ENCODE measurements at regions not wholly inside any gene's neighbourhood (a gene's known extent, or its start where the extent isn't known, plus 50 kb on each side); places are given as distances from the start of the nearest gene placed in this dataset.

DNA sequence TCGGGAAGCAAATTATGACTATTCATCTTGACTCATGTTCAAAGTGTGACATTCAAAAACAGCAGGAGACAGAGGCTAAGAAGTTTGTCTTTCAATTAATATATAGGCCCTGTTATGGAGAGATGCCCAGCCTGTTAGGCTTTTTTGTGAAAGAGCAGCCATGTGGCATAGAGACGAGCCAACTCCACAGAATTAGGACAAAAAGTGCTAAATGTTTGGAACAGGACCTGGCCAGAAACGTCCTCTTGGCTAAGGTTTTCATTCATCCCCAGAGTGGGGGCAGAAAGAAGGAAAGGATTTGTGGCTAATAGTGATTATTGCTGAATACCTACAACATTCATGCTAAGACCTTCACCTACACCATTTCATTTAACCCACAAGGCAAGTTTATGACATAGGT is 324.7 kb upstream of the NPVF start:
- no peak for DNase-seq (ENCODE audit: low read depth in 2 of 2)

DNA sequence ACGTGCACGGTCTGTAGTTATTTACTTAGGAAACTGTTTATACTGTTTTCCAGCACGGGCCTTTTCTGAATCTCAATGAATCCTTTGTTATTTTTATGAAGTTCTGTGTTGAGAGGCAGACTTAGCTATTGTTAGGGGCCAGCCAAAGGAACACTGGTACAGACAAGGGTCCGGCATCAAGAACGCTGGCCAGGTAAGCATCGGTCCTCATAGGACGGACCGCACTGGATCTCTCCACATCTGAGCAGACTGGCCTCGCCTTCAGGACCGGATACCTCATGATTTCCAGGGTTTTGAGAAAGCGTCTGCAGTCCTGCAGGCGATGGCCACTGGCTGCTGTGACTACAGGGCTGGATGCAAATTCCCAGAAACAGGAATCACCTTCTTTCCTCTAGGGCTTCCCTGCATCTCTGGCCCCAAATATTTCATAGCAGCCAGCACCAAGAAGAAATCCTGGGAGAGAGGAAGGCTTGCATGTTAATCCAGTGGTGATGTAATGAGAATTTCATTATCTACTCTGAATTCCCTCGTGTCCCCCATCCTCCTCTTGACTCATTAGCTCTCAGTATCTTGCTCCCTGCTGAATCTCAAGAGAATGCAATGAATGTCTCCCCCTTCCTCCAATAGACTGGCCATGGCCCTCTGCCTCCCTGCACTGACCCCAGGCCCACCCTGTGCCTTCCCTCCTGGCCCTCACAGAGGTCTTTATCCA is 325.4 kb upstream of the NPVF start:
- no peak for DNase-seq (ENCODE audit: low read depth in 2 of 2)

DNA sequence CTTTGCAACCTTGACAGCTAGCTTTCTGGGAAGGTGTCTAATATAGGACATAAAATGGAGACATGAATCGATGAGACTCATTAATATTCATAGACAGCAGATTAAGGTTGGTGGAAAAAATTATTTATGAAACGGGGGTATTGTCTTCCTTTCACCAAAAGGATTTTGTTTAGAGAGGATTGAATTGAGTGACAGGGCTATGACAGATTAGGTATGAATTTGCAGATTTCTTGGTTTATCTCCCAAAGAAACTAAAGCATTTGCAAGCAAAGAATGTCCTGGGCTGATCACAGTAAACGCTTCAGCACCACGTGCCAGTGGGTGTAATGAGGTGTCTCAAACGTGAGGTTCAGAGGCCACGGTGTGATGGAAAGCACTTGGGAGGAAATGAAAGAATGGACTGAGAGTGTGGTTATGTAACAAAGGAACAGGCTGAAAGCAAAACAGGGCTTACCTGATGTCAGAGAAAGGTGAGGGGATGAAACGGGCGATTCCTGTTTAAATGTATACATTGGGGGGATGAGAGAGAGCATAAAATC is 329.2 kb upstream of the NPVF start:
- DNase-seq (ENCODE audit: low read depth in 2 of 2) = no peak

DNA sequence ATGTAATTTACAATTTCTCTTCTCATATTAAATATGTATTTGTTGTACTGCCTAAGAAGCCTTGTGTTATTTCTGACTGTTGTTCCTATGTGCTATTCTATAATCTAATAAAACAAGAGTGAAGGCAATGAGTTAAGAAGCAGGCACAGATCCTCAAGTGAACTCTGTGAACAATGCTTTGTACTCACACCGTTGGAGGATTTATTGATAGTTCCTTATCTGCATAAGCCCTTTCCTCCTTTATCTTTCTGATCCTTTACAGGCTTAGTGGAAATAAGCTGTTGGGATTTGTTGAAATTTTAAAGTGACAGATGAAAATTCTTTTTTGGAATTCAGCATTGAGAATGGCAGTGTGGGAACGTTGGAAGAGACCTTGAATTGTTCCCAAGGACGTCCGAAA is 329.6 kb upstream of the NPVF start:
- no peak for DNase-seq (ENCODE audit: low read depth in 2 of 2)

DNA sequence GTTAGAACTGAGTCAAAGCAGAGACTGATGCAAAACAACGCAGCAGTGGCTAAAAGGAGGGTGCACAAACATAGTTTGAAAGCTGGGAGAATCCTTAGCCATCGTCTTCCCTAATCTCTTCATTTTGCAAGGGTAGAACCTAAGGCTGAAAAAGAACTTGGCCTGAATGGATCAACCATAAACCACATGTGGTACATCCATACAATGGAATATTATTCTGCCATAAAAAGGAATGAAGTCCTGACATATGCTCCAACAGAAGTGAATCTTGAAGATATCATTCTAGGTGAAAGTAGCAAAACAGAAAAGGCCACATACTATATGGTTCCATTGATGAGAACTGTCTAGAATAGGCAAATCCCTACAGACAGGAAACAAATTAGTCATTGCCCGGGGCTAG is 330.3 kb upstream of the NPVF start:
- no peak for DNase-seq (ENCODE audit: low read depth in 2 of 2)

DNA sequence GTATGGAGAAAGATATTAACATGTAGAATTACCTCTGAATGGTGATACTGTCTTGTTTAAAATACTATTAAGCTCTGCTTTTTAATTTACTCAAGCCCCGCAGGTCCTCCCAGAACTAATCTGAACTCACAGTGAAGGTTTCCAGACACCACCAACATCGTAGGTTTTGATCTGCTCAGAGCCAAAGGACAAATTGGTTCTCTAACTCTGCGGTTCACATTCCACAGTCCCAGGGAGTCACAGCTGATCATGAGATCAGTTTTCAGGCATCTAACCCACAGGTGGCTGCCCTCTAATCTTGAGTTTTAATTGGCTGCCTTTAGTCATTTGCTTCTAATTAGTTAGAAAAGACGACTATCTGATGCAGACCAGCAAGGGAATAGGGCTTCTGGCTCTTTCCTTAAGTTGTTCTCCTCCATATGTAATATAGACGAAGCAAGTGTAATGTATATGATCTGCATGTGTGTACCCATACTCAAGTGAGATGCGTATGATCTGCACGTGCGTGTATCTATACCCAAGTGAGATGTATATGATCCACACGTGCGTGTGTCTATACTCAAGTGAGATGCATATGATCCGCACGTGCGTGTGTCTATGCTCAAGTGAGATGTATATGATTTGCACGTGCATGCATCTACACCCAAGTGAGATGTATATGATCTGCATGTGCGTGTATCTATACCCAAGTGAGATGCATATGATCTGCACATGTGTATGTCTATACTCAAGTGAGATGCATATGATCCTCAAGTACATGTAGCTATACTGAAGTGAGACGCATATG is 331.5 kb upstream of the NPVF start:
- DNase-seq (ENCODE audit: low read depth in 2 of 2) = no peak

DNA sequence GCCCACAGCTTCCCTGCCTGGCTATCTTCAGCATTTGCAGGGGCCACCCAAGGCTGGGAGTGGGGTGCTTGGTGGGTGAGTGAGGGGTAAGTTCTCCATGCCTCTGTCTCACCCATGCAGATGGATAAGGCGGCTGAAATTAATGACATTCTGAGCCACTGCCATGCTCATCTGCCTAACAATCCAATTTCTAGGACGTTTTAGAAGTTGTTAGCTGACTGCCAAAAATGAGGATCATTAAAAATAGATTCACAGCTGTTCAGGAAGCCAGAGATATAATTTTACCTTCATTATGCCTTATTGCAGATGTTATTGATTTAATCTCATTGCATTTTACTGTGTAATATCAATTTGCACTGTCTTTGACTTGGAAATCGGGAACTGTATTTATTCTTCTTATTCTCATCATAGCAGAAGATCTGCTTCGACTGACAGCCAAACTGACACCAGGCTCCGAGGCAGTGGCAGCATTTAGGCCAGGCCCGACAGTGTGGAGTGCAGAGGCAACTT is 334.4 kb upstream of the NPVF start:
- DNase-seq (ENCODE audit: low read depth in 2 of 2) = no peak

DNA sequence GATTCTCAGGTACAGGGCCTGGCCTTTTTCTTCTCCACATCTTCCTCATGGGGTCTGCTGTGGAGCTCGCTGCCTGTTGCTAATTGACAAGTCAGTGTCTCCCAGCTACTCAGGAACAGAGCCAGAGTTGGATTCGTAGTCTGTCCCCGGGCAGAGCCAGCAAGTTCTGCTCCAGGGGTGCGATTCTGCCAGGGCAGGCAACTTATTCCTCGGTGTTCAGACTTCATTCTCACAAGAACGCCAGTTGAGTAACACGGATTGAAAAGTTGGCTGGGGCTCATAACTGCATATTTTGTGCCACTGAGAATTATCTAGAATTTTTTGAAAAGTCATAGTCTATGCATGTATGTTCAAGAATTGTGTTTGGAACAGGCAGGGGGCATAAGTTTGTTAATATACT is 336.7 kb upstream of the NPVF start:
- no peak for DNase-seq (ENCODE audit: low read depth in 2 of 2)

DNA sequence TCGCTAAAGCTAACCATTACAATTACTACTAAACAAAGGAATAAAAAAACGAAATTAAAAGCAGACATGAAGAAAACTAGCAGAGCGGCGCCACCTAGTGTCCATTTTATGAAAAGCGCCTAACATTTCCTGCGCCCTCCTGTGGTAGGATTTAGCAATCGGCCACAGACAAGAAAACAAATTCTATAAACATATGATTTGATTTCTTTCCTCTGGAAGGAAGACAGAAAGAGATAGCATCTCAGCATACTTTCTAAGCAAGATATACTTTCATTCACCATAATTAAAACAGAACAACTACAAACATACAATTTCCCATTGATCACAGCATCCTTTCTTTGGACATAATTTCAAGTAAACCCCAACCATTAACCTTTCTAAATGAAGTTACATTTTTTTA is 337.7 kb upstream of the NPVF start:
- peak; percentile 11 to 13 for DNase-seq (ENCODE audit: low read depth in 2 of 2)

DNA sequence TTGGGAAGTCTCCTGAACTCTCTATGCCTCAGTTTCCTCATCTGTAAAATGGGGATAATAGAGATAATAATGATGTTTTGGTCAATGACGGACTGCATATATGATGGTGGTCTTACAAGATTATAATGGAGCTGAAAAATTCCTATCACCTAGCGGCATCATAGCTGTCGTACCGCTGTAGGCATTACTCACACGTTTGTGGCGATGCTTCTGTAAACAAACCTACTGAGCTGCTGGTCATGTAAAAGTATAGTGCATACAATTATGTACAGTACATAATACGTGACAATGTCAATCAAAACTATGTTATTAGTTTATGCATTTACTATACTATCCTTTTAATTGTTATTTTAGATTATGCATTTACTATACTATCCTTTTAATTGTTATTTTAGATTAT is 339.1 kb upstream of the NPVF start:
- no peak for DNase-seq (ENCODE audit: low read depth in 2 of 2)

DNA sequence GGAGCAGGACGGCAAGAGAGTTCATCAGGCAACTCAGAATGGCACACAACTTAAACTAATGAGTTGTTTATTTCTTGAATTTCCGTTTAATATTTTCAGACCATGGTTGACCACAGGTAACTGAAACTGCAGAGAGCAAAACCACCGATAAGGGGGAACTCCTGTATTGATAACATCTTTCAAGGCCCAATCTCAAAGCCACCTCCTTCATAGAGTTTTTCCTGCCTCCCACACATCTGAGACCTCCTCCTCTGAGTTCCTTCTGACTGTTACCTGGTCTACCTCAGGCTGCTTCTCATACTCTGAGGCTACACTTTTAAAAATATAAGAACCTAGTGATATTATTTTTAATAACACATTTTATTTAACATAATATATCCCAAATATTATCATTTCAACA is 341.5 kb upstream of the NPVF start:
- DNase-seq (ENCODE audit: low read depth in 2 of 2) = no peak

DNA sequence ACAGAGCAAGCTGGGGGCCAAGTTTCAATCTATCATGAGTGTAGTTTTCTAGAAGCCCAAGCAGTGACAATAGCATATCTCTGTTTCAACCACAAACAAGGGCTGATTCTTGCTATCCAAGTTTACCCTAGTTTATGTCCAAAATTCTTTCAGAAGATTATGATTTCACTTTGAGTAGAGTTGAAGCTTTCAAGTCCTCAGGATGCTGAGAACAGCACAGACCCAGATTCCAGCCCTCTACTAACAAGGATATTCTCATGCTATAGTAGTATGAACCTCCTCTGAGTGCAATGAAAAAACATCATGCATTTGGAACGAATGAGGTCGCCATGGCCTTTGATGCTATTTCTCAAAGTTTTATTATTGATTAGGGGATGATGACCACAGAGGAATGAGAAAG is 344.1 kb upstream of the NPVF start:
- no peak for DNase-seq (ENCODE audit: low read depth in 2 of 2)

DNA sequence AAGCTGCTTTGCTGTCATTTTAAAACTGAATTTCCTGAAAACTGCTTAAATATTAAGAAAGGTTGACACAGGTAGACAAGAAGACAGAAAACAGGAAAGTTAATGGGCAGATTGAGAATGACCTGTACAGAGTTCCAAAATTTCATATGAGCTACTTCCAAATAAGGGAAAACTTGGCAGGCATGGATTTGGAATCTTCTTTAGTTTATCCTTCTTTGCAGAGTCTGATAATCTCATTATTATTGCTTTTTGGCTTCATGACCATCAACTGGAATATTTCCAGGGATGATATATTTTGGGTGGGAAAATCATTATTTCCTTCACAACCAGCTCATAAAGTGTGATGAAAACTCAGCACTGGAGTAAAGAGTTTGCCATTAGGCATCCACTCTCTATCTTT is 346.5 kb upstream of the NPVF start:
- DNase-seq (ENCODE audit: low read depth in 2 of 2) = no peak

DNA sequence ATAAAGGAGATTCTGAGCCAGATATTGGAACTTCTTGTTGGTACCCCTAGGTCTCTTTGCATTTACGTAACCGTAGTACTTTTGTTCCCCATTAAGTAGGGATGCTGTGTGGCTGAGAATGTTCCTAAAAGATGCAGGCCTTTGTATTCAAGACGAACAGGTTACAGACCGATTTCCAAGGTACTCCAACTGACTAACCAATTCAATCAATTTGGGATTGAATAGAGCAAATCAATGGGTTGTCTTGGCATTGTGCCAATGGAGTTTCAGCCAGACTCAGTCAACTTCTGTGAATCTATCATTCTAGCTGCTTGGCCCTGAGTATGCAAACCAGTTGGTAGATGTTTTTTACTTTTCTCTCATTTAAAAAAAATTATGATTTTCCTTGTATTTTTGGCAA is 347.3 kb upstream of the NPVF start:
- DNase-seq (ENCODE audit: low read depth in 2 of 2) = no peak

DNA sequence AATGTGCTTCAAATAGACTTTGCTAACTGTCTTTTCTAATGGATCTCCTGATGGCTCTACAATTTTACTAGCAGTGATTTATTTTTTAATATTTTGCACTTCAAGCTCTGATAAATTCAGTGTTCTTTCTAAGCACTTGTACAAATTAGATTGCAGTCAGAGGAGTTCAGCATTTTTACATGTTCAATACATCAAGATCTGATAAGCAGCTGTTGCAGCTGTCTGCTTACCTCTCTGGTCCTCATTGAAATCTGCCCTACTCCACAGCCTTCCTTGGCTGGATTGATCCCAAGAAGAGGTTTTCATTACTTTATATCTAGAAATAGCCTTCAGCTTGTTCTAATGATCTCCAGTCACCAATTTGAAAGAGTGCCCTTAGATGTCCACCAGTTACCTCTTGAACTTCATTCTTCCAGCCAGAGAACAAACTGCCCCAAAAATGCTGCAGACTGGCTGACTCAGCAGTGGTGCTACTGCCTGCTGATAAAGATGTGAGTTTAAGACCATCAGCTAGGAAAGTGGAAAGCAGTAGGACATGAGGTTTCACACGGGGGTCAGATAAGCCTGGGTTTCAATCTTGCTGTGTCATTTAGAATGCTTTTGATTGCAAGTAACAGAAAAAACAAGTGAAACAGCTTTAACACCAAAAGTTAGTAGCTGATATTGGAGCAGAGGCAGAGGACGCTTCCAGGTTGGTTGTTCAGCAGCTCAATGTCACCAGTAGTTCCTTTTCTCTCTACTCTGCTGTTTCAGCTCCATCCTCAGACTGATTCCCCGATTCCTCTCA is 350.9 kb upstream of the NPVF start:
- DNase-seq (ENCODE audit: low read depth in 2 of 2) = no peak

DNA sequence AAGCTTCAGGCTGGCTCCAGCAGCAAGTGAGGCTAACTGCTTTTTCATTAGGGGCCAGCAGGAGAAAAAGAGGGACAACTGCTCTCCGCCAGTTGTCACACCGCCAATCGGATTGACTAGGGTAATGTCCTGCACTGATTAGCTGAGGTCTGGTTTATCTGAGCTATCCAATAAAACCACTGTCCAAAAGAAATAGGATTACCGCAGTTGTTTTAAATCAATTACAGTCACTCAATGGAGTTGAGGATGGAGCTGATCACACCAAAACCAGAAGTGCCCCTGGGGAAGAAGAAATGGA is 351.4 kb upstream of the NPVF start:
- no peak for DNase-seq (ENCODE audit: low read depth in 2 of 2)

DNA sequence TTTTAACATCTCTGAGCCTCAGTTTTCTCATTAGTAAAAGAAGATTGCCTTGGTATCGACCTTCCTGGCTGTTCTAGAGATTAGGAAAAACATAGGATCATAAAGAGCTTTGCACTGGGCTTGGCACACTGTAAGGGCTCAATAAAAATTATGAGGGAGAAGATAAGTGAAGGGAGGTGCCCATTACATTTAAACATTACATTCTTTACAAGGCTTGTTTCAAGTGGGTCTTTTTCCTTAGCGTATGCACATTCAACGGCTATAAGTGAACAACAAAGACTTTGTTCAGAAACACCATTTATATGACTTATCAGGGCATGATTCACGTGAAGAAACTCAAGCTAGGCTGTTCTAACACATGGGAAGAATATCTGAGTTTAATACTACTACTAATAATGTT is 351.9 kb upstream of the NPVF start:
- no peak for DNase-seq (ENCODE audit: low read depth in 2 of 2)

DNA sequence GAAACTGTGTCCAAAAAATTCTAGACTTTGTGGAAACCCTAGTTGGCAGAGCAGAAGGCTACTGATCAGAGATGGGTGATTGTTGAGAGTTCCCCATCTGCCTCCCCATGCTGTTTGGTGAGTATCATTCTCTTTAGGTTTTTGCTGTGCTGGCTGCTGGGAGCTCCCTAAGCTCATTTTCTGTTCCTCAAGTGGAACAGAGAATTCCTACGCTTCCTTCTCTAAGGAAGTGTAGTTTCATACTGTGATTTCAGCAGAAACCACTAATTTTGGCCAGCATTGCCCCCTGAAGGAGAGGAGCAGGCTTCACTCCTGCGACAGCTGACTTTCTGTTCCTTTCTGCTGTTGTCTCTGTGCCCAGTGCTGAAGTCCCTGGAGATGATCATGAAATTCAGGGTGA is 355.3 kb upstream of the NPVF start:
- no peak for DNase-seq (ENCODE audit: low read depth in 2 of 2)

DNA sequence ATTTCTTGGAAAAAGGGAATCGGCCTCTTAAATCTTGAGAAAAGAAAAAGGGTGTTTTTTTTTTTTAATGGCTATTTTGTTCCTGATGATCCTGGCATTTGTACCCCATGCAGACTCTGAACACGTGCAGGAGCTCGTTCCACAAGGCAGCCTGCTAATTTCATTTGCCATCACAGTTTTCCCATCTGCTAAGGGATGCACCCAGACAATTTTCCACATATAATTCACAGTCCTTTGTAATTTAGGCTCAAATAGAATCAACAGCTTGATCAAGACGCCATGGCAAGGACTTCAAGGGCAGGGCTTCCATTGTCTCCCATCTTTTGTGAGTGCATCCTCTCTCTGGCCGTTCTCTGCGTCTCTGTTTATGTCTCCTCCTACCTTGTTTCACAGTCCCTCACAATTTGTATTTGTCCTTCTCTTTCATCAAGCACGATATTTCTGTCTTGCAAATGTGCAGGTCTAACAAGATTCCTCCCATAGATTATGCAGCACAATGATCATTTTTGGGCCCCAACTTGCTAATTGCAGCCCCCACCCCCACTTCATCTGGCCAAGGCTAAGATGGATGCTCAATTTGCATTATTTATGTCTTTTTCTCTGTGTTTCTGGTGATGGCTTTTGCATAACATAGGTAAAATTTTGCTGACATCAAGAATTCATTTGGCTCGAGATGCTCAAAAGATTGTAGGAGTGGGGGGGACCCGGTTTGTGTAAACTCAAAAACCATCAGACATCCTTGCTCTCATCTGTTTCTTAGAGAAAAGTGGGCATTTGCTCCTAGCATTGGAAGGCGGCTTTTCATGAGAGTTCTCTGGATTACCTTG is 356.0 kb upstream of the NPVF start:
- no peak for DNase-seq (ENCODE audit: low read depth in 2 of 2)

DNA sequence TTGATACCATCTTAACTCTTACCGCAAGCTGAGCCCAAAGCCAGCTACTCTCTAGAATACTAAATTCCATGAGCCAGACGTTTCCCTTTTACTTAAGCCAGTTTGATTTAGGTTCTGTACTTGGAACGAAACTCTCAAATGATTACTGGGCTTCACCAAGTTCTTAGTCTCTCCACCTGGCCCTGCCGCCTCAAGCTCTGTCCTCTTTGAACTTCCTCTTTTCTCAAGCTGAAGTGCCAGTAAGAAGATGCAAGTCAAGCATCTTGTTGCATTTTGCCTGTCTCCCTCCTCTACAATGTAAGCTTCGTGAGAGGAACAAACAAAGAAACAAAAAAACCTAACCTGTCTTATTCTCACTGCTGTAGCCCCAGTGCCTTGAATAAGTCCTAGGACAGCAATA is 358.2 kb upstream of the NPVF start:
- DNase-seq (ENCODE audit: low read depth in 2 of 2) = no peak

DNA sequence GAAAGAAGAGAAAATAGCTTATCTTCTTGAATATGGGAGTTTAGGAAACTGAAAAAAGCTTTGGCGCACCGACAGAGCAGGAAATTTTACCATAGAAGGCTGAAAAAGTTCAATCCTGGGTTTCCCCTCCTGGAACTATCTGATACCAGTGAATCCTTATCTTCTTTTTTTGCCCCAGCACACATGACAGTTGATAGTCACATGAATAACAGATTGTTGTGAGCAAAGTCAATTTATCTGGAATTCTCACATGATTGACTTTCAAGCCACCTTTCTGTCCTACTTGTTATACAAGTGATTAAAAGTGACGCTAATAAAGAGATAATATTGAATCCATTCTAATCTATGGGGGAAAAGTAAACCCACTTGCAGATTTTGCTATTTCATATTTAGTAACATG is 365.8 kb upstream of the NPVF start:
- no peak for DNase-seq (ENCODE audit: low read depth in 2 of 2)

DNA sequence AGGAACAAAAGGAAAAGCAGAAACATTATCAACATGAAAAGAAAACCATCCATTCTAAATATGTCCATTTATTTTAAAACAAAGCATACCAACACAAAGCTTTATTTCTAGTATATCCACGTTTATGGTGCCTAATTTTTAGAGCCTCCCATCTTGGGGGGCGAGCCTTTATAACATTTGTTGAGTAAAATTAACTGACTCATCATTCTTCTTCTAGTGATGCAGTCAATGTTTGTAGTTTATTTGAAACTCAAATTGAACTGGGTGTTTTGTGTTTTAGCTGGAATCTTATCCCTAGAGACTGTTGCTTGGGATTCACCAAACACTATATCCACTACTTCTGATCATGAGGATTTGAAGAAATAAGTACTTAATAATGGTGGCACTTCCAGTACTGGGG is 366.4 kb upstream of the NPVF start:
- no peak for DNase-seq (ENCODE audit: low read depth in 2 of 2)

All from stimulated activated CD8-positive, alpha-beta memory T cell treated with anti-CD3 and anti-CD28 coated beads, Interleukin-15, amount 100 ng/mL, for 48 hours (primary cell).